ENCODE measurements at regions not wholly inside any gene's neighbourhood (a gene's known extent, or its start where the extent isn't known, plus 50 kb on each side); places are given as distances from the start of the nearest gene placed in this dataset.

DNA sequence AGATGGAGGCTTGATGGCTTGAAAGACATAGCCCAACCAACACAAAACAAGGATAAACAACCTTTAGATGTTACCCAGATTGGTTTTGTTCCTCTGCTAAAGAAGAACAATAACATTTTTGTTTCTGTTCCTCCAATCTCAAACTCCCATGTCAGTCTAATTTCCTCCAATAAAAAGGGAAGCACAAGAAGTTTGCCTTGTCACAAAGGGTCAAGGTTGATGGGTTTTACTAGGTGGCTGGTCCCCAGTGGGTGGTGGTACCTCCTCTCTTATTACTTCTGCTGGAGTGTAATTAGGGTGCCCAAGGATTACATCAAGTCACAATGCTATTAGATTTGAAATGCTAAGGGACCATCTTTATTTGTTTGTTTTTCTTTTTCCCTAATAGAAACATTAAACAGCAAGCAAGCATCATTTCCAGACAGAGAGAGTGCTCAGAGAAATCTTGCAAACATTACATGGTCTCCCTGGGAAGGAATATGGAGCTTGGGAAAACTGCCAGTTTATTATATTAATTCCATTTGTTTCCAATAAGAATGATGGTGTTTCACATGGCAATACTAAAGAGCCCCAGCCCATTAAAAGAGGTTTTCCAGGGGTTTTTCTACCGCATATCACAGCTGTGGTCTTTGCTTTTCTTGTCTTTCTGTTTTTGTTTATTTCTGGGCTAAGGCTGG, 78.3 kb upstream of the AOAH start:
- DNase-seq (ENCODE audit: low read depth, low spot score), result no peak

- no peak for DNase-seq (ENCODE audit: low read depth, low spot score)
Observed at GRCh38 chr7:36796850-36797536, 72.7 kb upstream of the AOAH start.

GRCh38 chr7:36795451-36796021, 71.2 kb upstream of the AOAH start:
- DNase-seq (ENCODE audit: low read depth, low spot score), result no peak

DNA sequence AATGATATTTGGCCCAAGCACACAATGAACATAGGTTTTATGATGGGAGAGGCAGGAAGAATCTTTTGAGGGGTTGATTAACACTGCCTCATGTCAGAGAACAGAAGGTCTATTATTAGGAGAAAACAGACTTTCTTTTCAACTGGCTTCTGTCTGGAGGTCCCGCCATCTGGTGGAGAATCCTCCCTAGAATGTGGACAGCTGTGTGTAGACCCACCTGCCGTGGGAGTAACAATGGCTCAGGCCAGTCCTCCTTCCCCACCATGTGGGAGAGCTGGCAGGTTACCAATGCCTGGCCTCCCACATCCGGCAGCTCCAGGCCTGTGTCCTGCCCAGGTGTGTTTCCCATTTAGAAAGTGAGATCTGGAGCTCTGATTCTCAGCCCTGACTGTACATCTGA, 70.4 kb upstream of the AOAH start:
- DNase-seq (ENCODE audit: low read depth, low spot score), result no peak

DNA sequence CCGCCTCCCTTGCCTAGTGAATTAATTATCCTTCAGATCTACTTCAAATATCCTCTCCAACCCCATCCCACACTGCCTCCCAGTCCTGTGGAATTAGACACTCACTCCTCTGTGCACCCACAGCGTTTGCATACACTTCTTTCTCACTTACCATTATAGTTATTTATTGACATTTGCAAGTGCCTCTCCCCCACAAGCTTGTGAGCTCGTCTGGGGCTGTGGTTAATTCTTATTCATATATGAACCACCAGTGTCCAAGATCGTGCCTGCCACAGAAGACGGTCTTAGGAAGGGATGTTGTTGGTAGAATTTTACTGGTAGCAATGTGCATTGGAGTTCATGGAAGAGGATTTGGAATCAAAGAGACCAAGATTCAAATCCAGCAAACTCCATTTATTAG, 68.1 kb upstream of the AOAH start:
- DNase-seq (ENCODE audit: low read depth, low spot score), result no peak

DNA sequence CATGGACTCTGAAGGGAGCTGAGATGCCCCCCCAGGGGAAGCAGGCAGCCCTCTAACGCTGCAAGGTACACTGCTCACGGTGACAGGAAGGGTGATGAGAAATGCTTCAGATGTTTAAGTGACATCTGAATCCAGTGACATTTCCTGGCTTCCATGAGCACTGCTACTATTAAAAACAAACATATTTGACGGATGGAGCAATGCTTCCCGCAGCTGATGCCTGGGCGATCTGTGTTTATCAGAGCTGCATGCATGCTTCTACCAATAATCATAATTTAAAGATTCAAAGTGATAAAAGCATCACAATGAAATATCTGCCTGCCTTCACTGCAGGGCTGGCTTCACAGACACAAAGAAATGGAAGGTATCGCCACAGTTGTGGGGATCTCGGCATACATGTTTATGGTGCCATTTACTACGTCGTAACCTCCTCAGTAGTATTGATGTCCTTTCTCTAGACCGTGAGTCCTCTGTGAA, 66.1 kb upstream of the AOAH start:
- DNase-seq (ENCODE audit: low read depth, low spot score), result no peak

- no peak for DNase-seq (ENCODE audit: low read depth, low spot score)
Observed at GRCh38 chr7:36788825-36789470, 64.7 kb upstream of the AOAH start.

GRCh38 chr7:36787933-36788378, 63.7 kb upstream of the AOAH start:
- DNase-seq (ENCODE audit: low read depth, low spot score), result no peak

DNA sequence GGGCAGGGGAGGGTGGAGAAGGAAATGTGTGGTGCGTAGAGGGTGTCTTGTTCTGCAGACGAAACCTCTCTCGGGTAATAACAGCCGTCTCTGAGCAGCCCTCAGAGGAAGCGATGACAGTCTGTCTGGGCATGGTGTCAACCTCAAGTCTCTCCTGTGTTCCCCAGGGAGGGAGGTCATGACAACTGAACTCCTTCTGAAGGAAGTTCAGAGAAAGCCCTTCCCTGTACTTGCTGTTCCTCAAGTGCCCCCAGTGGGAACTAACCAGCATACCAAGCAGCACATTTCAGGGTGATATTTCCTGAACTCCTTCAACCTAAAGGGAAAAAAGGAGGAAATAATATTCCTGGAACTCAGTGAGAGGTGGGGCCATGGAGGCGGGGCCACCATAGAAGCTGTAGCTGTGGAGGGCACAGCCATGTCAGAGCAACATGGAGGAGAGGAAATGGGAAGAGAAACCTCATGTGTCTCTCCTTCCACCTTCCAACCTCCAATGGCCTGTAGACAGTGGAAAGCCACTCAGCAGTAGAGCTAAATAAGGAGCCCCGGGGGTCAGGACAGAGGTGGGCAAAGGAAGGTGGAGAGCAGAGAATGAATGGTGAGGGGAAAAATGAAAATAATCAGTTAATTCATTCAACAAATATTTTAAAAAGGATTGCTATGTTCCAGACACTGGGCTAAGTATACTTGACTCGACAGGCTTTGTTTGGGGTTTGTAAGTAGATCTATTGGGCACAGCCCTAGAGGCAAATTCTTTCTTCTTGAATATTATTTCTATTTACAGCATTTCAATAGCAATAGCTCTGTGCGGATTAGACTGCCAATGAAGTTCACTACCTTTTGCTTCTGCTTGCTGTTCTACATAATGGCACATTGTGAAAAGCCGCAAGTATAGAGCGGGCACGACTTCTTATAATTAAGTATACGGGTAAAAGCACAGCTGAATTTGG, 61.0 kb upstream of the AOAH start:
- peak; percentile 16 for DNase-seq (ENCODE audit: low read depth, low spot score)

DNA sequence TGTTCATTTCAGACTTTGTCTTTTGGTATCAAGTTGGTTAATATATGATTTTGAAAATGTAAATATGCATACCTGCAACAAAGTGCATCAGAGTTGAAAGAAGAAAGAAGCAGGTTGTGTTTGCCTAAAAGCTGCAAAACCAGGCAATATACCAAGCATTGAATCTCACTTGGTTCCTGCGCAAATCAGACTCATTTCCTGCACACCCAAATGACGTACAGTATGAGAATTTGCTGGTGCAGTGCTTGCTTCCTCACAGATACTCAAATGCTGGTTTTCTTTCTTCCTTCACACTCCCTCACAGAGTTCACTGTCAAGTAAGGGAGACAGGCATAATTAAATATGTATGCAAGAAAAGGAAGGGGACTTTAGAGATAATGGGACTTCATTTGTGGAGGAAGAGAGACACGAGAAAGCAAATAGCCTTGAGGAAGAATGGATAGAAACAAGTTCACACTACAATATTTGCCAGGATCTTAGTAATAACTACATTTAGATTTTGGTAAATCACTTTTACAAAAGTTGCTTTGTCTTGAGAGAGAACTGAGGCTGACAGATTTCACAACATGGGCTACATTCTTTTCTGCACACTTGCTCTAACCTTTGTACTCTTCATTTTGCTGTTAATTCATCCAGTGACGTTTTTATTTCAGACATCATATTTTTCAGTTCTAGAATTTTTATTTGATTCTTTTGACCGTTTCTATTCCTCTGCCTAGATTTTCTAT, 56.9 kb upstream of the AOAH start:
- no peak for DNase-seq (ENCODE audit: low read depth, low spot score)

GRCh38 chr7:36777855-36778254, 53.6 kb upstream of the AOAH start:
- DNase-seq (ENCODE audit: low read depth, low spot score), result no peak

DNA sequence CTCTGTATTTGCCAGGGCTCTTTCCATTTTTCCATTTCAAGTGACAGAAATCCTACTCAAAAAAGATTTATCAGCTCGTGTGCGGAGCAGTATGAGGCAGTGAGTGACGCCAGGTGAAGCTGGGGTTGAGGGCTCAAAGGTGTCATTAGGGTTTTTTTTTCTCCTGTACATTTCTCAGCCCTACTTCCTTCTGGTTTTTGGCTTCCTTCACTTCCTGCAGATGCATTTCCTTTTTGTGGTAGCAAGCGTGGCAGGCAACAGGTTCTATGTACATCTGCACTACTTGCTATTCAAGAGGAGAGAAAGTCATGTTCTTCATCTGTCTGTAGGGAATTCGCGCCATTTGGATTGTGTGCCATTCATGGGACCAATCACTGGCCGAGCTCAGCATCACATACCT, 52.8 kb upstream of the AOAH start:
- no peak for DNase-seq (ENCODE audit: low read depth, low spot score)

DNA sequence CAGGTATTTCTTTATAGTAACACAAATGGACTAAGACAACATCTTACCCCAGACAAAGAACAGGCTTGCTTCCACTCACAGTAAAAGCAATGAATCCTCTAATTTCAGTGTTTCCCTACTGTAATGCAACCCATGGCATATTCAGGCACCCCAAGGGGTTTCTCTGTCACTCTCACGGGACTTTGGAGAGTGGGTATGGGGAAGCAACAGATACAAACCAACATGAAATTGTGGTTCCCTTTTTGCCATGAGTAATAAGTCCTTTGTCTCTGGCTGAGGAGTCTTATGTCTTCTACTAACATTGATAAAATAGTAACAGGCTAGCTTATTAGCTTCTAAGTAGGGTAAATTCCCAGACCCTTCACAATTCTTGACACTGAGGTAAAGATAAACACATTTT, 51.4 kb upstream of the AOAH start:
- no peak for DNase-seq (ENCODE audit: low read depth, low spot score)

- DNase-seq (ENCODE audit: low read depth, low spot score), result no peak
Observed at GRCh38 chr7:36775061-36775620, 50.8 kb upstream of the AOAH start.

Data from activated naive CD8-positive, alpha-beta T cell treated with anti-CD3 and anti-CD28 coated beads, Interleukin-2, amount 50 U/mL, for 16 hours (primary cell).